Breast epithelium (tissue), 3 donors: ENCODE measurements at regions not wholly inside any gene's neighbourhood (a gene's known extent, or its start where the extent isn't known, plus 50 kb on each side); places are given as distances from the start of the nearest gene placed in this dataset.

Source experiments
- POLR2A ChIP-seq: fragments of 450-650 bp; IDR thresholded peaks from one replicate; pipeline ENCODE4 v1.6.1; 2016; ENCODE audit warnings: antibody characterized with exemption, mild to moderate bottlenecking, moderate library complexity
- TF ChIP-seq, protein P1 (sequence below), 3 donors: fragments of 450-650 bp; IDR thresholded peaks; one replicate each; pipeline ENCODE4 v1.5.1; 2016 to 2017; ENCODE audit warnings: antibody characterized with exemption in 3 of 3, mild to moderate bottlenecking in 3 of 3, moderate library complexity in 3 of 3

DNA sequence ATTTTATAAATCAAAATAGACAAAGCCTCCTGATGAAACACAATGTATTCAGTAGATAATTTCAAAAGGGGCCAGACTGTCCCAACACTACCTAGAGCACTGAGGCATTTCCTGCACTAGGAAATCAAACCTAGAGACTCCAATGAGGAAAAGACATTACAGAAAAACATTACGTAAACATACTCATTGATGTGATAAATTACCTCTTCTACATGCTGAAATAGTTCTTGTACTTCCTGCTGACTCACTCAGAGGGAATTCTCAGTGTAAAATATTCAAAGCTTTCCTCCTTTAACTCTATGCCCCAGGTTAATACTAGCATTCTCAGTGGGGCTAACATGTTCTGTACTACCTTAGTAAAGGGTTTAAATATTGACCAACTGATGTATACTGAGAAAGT, 178.0 kb downstream of the ESM1 start:
- TF ChIP-seq, protein P1, sequence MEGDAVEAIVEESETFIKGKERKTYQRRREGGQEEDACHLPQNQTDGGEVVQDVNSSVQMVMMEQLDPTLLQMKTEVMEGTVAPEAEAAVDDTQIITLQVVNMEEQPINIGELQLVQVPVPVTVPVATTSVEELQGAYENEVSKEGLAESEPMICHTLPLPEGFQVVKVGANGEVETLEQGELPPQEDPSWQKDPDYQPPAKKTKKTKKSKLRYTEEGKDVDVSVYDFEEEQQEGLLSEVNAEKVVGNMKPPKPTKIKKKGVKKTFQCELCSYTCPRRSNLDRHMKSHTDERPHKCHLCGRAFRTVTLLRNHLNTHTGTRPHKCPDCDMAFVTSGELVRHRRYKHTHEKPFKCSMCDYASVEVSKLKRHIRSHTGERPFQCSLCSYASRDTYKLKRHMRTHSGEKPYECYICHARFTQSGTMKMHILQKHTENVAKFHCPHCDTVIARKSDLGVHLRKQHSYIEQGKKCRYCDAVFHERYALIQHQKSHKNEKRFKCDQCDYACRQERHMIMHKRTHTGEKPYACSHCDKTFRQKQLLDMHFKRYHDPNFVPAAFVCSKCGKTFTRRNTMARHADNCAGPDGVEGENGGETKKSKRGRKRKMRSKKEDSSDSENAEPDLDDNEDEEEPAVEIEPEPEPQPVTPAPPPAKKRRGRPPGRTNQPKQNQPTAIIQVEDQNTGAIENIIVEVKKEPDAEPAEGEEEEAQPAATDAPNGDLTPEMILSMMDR (IDR thresholded peaks at IDR 0.05): no peak
- TF ChIP-seq POLR2A: no peak
